NCI-H82 (cell line): ENCODE measurements at regions not wholly inside any gene's neighbourhood (a gene's known extent, or its start where the extent isn't known, plus 50 kb on each side); places are given as distances from the start of the nearest gene placed in this dataset.

Experiments used
- DNase-seq: peaks from one replicate; lab custom pipeline; 2025; lab: John Stamatoyannopoulos, UW

DNA sequence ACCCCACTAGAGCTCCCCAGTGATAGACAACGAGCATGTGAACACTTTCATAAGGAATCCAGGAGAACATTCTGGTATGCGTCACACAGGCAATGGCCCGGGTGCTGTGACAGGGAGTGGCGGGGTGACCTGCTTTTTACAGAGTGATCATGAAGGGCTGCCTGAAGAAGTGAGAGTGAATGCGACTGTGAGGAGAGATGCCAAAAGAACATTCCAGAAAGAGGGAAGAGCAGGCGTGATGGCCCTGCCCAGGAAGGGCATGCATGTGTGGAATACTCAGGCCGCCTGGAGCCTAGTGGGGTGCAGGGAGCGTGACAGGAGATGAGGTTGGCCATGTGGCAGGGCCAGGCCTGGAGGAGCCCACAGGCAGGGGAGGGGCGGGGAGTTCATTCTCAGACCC is 53.8 kb downstream of the FZD10 start:
- no peak for DNase-seq

DNA sequence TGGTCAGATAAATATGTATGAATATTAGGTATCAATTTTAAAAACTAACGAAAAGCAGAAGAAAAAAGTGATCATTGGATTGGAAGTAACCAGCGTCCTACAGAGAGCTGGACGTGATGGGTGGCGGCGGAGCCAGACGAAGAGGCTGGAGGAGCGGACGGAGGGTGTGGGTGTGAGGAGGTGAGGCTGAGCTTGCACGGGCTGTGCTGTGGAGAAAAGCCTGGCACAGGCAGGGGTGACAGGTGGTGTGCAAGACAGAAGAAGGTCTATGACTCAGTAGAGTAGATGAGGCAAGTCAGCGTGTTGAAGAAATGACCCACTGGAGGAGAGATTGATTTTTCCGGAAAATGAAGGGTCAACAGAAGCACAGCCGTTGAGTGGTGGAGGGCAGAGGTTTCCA is 56.4 kb downstream of the FZD10 start:
- no peak for DNase-seq

DNA sequence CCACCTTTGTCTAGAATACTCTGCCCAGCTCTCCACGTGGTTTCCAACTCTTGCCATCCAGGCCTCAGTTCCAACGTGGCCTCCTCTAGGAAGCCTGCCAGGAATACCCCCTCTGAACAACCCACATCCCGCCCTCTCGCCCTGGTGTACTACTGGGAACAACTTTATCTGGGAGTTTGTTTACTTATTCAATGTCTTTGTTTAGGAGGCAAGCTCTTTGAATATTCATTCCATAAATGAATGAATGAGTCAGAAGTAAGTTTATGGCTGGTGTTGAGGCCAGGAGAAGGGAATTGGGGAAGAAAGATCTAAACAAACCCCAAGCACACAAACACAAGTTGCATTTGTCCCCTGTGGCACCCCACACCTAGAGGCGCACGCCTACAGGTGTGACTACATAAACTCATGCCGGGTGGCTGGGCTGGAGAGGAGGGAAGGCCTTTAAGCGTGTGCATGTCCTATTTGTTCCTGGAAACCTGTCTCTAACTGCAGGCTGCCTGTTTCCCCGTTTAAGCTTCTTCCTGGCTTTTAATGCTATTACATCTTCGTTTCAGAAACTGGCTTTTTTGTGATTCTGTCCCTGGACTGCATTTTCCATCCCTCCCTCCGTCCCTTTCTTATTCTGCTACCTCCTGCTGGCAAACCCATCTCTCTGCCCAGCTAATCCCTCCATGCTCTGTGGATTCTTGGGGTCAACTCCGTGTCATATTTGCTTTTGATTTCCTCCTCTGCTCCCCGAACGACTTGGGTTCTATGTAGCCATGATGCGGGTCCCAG is 57.9 kb downstream of the FZD10 start:
- DNase-seq = no peak

DNA sequence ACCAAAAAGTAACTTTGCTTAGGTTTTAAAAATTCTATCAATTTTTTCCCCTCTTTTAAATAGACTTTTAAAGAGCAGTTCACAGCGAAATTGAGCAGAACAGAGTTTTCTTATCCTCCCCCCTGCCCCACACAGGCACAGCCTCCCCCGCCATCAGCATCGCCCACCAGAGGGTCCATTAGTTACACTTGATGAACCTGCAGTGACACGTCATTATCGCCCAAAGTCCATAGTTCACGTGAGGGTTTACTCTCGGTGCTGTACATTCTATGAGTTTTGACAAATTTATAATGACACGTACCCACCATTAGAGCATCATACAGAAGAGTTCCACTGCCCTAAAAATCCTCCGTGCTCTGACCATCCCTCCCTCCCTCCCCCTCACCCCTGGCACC is 58.4 kb downstream of the FZD10 start:
- DNase-seq = no peak

DNA sequence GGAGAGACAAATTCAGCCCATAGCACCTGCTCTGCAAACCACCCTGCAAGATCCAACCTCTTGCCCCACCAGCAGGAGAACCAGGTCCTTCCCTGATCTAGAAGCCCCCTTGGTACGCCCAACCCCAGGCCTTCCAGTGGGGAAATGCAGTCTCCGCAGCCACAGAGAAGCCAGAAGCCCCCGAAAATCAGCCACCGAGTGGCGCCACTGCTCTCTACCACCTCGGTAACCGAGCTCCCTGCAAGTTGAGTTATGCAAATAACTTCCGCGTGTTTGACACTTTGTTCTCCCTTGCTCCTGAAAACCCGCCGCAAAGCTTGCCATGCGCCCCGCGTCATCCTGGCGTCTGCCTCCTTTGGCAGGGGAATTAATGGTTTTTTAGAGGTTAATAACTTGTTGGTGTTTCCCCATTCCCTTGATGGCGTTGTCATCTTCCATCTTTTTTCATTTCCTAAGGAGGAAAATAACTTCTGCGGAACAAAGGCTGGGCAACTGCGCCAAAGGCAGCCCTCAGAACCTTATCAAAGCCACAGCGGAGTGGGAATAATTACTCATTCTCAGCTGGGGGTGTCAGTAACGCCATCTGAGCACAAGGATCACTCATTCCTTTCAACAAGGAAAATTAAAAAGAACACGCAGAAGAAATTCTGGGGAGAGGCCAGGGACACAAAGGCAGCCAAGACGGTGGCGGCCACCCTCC is 60.4 kb downstream of the FZD10 start:
- DNase-seq = no peak

DNA sequence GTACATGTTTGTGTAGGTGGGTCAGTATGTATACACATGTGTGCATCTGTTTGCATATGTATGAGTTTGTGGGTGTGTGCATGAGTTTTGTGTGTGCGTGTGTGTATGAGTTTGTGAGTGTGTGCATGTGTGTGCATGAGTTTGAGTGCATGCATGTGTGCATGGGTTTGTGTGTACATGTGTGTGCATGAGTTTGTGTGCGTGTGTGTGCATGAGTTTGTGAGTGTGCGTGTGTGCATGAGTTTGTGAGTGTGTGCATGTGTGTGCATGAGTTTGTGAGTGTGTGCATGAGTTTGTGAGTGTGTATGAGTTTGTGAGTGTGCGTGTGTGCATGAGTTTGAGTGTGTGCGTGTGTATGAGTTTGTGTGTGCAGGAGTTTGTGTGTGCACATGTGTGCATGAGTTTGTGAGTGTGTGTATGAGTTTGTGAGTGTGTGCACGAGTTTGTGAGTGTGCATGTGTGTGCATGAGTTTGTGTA is 61.5 kb downstream of the FZD10 start:
- no peak for DNase-seq

DNA sequence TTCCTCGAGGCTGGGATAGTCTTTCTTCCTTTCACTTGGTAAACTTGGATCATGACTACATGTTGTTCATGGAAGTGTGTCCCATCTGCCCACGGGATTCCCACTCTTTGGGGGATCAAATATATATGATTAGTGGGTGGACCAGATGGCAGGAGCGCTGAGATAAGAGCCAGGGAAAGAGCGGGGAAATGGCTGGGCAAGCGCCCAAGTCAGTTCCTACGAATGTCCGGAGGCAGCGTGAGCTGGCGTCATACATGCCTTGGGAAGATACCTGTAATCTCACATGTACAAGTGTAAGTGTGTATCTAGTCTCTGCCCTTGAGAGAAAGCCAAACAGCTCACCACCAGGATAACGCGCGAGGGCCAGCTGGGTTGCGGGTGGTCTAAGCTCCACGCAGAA is 62.3 kb downstream of the FZD10 start:
- DNase-seq = no peak

DNA sequence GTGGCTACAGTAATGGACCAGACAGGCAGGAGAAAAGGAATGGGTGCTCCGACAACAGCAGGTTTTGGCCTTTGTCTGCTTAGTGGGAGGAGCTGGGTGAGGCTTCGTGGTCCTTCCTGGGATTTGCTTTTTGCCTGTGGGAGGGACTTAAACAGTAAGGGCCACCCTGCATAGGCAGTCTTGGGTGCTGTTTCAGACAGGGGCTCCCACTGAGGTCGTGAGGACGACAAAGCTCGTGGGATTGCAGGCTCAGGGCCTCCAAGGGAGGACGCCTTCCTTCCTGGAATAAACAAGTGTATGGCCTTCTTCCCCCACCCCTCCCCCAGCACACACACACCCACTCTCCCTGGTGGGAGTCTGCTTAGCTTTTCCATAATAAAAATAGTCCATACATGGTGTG is 63.1 kb downstream of the FZD10 start:
- DNase-seq = no peak

DNA sequence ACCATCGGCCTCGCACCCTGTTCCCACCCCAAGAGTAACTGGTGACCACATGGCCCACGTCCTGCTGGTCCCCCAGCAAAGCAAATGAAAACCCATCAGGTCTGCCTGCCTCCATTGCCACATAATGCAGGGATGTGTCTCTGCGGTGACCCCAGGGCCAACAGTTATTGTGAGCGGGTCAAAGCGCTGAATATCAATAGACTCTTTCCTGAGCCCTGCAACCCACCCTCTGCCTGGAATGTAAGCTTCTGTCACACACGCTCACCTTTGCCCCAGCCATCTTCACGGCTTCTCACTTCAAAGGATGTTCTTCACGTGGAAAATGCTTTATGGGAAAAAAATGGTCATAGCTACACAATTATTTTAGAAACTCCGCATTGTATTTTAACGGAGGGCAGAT is 63.9 kb downstream of the FZD10 start:
- DNase-seq = no peak

DNA sequence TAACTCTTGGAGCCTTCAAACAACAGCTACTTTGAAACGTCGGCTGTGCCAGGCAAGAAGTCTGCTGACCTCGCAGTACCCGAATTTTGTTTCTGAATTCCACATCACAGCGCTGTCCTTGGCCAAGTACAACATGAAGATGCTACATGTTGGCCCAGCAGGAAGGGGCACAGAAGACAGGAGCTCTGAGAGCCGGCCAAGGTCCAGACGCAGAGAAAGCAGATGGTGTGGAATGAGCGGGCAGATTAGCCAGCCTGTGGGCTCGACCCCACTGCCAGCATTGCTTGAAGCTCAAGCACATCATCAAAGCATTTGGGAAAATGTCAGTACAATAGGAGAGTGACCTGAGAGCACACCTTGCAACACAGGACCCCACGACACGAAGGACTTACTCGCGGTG is 64.5 kb downstream of the FZD10 start:
- no peak for DNase-seq

DNA sequence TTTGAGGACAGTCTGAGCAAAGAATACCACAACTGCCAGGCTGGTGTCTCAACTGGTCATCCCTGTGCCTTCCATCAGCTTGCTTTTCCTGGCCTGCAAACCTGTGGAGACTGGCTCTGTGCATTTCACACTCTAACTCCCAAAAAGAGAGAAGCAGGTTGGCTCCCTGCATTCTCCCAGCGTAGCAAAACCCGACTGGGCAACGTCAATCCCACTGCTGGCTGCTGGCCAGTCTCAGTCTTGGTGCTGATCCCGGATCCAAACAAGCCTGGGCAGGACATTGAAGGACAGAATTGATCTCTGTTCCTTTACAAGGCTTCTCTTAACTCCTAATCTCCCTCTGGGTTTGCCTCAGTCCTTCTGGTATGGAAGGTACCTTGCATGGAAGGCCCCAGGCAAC is 65.4 kb downstream of the FZD10 start:
- DNase-seq = no peak

DNA sequence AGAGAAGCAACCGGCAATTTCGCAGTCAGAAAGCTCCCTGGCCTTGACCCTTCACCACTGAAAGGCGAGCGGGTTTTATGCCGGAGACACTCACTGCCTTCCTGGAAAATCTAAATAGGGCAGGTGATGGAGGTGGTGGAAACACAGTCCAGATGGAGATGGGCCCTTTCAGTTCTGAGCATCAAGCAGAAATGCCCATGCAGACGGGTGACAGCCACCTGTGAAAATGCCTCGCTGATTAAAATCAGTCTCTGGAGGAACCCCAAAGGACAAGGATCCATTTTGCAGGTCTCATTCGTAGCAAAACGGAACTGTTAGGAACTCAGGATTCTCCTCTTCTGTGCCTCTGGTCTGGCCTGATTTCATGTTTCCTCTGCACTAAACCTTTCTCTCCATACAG is 74.2 kb downstream of the FZD10 start:
- no peak for DNase-seq

DNA sequence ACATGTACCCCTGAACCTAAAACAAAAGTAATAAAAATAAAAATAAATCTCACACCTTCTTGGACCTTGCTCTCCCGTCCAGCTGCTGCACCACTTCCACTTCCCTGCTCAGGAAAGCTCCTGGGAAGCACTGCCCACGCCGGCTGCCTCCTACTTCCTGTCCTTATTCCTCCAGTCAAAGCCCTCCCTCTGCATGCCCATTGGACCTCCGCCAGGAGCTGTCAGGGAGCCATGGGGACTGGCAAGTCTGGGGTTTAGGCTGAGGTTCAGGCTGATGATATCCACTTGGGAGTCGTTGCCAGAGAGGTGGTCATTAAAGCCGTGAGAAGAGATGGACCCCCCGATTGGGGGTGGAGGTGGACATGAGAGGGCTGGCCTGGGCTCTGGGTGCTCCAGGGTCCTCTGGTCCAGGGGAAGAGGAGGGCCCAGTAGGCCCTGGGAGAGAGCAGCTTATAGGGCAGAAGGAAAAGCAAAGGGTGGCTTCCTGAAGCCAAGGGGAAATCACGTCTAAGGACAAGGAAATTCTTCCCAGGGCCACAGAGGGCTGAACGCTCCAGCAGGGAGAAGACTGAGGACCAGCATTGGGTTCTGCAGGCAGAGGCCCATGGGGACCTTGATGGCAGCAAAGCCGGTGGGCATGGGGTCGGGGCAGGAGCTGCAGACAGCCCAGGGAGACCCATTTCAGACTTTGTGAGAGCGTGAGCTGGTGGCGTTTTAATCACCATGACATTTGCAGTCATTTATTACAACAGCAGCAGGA is 78.7 kb downstream of the FZD10 start:
- no peak for DNase-seq

DNA sequence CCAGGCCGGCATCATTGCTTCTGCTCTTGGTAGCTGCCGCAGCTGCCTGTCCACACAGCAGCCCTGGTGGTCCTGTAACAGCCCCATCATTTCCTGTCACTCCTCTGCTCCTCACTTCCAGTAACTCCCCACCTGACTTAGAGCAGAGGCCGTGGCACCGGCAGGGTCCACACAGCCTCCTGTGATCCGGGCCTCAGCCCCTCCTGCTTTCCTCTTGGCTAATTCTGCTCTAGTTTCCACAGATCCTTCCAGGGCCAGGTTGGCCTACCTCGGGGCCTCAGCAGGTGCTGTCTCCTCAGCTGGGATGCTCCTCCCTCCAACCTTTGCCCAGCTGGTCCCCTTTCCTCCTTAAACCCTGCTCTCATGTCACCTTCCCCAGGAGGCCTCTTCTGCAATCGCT is 80.2 kb downstream of the FZD10 start:
- no peak for DNase-seq

DNA sequence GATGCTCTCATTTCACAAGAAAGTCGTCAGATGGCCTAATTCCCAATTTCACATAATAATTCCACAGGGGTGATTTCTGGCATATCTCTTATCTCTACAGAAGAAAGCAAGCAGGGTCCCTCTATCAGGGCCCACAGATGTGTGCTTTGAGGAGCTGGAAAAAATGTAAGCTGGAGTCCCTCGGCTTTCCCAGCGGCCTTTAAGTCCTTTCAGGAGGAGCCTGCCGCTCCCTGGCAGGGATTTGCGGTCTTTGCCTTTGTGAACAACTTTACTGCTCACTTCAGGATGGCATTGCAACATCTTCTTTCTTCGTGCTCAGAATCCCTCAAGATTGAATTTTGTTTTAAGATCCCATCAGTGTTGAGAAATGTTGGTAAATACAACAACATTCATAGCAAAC is 83.0 kb downstream of the FZD10 start:
- DNase-seq = no peak

DNA sequence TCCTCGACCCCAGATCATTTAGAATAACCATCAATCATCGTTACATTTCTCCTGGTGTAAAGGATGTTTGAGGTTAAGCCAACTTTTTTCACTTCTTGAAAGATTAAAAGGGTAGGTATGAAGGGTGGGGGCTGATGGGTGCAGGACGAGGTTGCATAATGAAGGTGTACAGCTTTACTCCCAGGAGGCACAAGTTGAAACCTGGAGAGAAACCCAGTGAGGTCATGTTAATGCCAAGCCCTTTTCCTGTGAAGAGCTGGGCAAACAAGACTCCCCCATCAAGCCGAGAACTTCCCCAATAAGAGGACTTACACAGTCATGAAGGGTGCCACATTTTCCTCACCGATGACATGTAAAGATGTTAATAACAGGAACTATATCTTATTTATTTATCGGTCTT is 84.3 kb downstream of the FZD10 start:
- no peak for DNase-seq

DNA sequence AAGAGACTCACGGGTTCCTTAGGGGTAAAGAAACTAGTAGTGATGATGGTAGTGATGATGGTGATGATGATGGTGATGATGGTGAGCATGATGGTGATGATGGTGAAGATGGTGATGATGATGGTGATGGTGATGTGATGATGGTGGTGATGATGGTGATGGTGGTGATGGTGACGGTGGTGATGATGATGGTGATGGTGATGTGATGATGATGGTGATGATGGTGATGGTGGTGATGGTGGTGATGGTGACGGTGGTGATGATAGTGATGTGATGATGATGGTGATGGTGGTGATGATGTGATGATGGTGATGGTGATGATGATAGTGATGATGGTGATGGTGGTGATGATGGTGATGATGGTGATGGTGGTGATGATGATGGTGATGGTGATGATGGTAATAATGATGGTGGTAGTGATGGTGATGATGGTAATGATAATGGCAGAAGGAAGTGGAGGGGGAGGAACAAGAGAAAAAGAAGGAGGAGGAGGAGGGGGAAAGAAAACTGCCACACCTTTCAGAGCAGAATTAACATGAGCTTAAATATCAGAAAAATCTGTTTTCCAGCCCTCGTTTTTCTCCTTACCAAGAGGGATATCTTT is 85.5 kb downstream of the FZD10 start:
- DNase-seq = no peak

DNA sequence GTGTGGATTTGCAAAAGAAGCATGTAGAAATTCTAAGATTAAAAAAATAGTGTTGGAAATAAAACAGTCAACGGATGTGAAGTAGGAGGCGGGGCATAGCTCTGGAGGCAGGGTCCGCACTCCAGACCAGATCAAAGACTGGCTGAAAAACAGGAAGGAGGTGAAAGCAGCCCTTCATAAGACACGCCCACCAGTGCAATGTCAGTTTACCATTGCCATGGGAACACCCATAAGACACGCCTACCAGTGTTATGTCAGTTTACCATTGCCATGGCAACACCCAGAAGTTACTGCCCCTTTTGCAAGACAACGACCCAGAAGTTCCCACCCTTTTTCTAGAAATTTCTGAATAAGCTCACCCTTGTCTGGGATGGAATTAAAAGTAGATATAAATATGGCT is 87.1 kb downstream of the FZD10 start:
- no peak for DNase-seq

DNA sequence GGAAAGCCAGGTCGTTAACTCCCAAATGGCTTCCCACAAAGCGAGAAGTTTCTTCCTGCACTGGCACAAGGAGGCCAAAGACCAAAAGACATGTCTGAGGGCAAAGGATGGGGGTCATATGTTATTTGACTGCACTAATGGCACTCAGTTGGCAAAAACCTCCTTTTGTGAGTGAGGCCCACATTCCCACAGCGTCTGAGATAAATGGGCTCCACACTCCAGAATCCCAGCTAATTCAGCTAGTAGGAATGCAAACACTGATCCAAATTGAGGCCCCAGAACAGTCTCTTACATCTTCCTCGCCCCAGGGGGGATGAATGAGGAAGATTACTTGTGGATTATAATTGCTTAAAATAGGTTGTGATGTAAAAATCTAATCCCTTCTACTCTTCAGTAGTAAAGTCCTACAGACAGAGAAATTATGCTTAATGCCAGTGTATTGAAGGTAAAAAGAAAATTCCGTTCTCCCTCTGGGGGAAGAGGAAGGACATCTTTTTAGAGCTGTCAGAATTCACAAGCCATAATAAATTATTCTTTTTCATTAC is 86.4 kb upstream of the PIWIL1 start:
- DNase-seq = no peak

DNA sequence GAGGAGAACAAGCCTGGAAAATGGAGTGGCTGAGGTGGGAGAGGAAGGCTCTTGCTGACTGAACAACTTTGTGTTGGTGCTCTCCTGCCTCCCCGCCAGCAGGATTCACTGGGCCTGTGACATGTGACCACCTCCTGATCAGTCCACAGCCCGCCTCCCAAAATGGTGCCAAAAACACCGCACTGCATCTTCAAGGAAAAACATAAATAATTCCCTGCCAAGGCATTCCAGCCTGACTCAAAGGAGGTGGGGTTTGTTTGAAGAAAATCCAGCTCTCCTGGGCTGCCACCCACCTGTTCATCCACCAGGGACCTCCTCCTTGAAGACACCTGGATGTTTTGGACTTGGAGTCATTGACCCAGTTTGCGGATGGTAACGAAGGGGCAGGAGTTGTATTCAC is 83.8 kb upstream of the PIWIL1 start:
- DNase-seq = no peak

DNA sequence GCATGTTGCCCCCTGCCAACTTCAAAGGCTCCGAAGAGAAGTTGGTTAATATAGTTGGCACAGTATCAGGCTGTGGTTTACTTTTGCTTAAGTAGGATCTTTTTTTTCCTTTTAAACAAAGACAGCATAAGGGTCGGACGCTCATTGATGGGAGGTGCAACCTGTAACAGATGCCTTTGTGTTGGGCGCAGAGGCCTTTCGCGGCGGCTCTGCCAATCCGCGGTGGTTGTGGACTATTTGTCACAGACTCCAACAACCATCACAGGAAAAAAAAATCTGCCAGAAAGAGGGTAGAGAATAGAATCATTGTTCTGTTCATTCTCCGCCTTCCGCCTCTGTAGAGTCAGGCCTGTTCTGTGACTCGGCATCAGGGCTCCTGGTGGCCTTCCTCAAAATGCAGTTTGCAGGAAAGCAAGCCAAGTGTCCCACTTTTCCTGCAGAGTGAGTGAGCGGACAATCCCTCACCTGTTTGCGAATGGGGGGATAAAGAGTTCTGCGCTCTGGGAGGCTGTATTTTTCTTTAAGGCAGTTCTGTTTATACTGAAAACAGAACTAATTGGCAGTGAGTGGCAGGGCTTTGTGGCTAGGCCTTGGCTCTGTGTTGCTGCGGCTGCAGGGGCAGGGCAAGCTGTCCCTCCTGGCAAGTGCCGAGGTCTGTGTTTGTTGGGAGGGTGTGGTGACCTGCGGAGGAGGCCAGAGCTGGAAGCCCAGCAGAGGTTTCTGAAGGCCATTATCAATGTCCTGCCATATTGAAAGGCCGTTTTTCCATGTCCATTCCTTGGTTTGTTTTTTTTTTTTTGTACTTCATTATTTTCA is 83.0 kb upstream of the PIWIL1 start:
- no peak for DNase-seq
